Astrocyte of the cerebellum (primary cell): ENCODE measurements at regions not wholly inside any gene's neighbourhood (a gene's known extent, or its start where the extent isn't known, plus 50 kb on each side); places are given as distances from the start of the nearest gene placed in this dataset.

Source experiments
- DNase-seq: peaks from one replicate; pipeline ENCODE4 v3.0.0-alpha.2; 2011; ENCODE audit warnings: low read depth
- H3K4me3 ChIP-seq: 2 replicates; pipeline ENCODE4 v1.5.1; 2011; ENCODE audit warnings: mild to moderate bottlenecking, low read depth, low read length, moderate library complexity
- CTCF ChIP-seq: IDR thresholded peaks from 2 replicates; pipeline ENCODE4 v1.5.1; 2012; ENCODE audit warnings: low read length, low read depth, moderate library complexity, mild to moderate bottlenecking; ENCODE audit errors: missing control alignments
- in situ Hi-C: cut with HindIII; loops from 2 replicates; pipeline ENCODE4 v1.10.0; 2017; ENCODE audit warnings: low sequenced_read_pairs

- TF ChIP-seq CTCF: no peak
- in situ Hi-C loops: no loop called here
Observed at GRCh38 chr9:82555431-82556051, 507.4 kb downstream of the RASEF start.

GRCh38 chr9:82558346-82558745, 504.6 kb downstream of the RASEF start:
- in situ Hi-C loops: no loop called here
- no peak for TF ChIP-seq CTCF
- no peak overlapping the region for H3K4me3 ChIP-seq
- DNase-seq: no peak

More at GRCh38 chr9:82555431-82556051, 507.4 kb downstream of the RASEF start:
- H3K4me3 ChIP-seq: no peak overlapping the region
- DNase-seq: no peak

- no peak overlapping the region for H3K4me3 ChIP-seq
- no peak for DNase-seq
- in situ Hi-C loops: no loop called here
- TF ChIP-seq CTCF: no peak
Observed at GRCh38 chr9:82558855-82559630, 503.9 kb downstream of the RASEF start.

GRCh38 chr9:82560036-82560435, 502.9 kb downstream of the RASEF start:
- TF ChIP-seq CTCF: no peak
- H3K4me3 ChIP-seq: no peak overlapping the region
- DNase-seq: no peak
- in situ Hi-C loops: no loop called here

- in situ Hi-C loops: no loop called here
- no peak for TF ChIP-seq CTCF
Observed at GRCh38 chr9:82560457-82560904, 502.5 kb downstream of the RASEF start.

GRCh38 chr9:82563094-82563493, 499.8 kb downstream of the RASEF start:
- no peak overlapping the region for H3K4me3 ChIP-seq
- in situ Hi-C loops: no loop called here
- TF ChIP-seq CTCF: no peak
- DNase-seq: no peak

More at GRCh38 chr9:82560457-82560904, 502.5 kb downstream of the RASEF start:
- H3K4me3 ChIP-seq: no peak overlapping the region
- DNase-seq: no peak
